ENCODE measurements at regions not wholly inside any gene's neighbourhood (a gene's known extent, or its start where the extent isn't known, plus 50 kb on each side); places are given as distances from the start of the nearest gene placed in this dataset.

DNA sequence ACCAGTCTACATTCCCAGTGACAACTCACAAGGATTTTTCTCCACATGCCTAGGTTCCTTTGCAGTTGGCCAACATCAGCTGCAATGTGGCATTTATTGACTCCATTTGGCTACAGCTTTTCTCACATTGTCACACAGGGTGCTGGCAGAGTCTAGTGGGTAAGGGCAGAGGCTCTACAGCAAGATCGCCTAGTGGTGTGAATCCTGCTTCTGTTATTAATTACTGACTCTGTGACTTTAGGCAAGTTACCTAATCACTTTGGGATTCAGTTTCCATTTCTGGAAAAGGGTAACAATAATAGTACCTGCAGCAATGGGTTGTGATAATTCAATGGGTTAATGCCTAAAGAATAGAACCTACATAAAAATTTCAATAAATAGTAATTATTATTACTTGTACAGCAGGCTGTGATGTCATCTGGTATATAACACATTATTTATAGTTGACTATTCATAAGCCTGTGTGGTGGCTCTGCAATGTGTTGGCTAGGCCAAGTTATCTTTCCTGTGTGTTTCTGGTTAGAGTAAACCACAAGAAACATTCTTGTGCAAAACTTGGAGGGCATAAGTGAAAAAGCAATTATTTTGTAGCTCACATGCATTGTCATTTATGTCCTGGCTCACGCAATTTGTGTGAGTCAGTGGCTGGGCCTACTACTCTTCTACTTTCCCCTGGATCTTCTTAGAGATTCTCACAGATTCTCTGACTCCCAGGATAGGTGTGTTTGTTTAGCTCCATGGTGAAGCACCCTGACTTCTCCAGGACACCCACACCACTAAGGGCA lies 59.5 kb downstream of the PTGS2 start:
- peak; percentile 98 for DNase-seq (ENCODE audit: low read depth, low spot score)
- H3K4me3 ChIP-seq (ENCODE audit: low read depth, low read length) = no peak overlapping the region
- ChIA-PET CTCF (interaction anchor here (1.6 to 4.8 kb wide), 2 partner anchors 10 to 15 kb away, joined by 3 to 23 read pairs; no protein-coding TSS in a partner anchor), POLR2A (no interaction called here)
- TF ChIP-seq, protein P1, sequence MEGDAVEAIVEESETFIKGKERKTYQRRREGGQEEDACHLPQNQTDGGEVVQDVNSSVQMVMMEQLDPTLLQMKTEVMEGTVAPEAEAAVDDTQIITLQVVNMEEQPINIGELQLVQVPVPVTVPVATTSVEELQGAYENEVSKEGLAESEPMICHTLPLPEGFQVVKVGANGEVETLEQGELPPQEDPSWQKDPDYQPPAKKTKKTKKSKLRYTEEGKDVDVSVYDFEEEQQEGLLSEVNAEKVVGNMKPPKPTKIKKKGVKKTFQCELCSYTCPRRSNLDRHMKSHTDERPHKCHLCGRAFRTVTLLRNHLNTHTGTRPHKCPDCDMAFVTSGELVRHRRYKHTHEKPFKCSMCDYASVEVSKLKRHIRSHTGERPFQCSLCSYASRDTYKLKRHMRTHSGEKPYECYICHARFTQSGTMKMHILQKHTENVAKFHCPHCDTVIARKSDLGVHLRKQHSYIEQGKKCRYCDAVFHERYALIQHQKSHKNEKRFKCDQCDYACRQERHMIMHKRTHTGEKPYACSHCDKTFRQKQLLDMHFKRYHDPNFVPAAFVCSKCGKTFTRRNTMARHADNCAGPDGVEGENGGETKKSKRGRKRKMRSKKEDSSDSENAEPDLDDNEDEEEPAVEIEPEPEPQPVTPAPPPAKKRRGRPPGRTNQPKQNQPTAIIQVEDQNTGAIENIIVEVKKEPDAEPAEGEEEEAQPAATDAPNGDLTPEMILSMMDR (IDR thresholded peaks at IDR 0.05; ENCODE audit: insufficient read depth, low read length, missing control alignments) = no peak

DNA sequence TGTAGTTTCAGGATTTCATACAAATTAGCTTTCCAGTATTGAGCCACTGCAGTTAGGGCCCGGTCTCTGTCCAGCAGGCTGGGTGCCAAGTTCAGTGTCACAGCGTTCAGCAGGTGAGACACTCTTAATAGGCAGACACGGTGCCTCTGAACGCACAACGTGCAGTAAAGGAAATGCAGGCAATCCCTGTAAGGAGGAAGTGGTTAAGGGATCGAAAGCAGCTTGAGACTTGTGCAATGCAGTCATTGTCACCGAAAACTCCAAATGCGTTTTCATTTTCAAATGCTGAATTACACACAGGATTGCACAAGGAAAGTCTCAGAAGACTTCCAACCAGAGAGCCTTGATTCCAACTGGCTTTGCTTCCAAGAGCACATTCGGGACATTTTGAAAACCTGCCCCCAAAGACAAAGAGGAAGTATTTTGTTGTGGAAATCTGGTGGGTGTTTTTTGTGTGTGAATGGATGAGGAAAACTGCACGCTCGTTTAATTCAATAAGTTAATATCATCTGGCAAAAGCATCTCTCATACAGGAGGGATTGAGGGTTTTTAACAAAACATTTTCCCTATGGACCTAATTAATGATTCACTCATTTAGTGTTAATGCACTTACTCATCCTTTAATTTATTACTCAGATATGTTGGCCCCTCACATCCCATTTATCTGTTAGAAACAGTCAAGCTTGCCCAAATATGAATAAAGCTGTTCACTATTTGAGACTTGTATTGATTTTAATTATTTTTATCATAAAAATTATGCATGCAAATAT lies 61.6 kb downstream of the PTGS2 start:
- TF ChIP-seq, protein P1 (IDR thresholded peaks at IDR 0.05; ENCODE audit: insufficient read depth, low read length, missing control alignments) = no peak
- no peak for DNase-seq (ENCODE audit: low read depth, low spot score)
- ChIA-PET CTCF (interaction anchor here (1.0 to 4.8 kb wide), 2 partner anchors 13 to 62 kb away, joined by 3 to 23 read pairs; partner anchors contain the start of gene PTGS2), POLR2A (interaction anchor here (0.9 kb wide), 1 partner anchor 62 kb away, joined by 4 read pairs; the partner anchor contains the start of gene PTGS2)
- H3K4me3 ChIP-seq (ENCODE audit: low read depth, low read length) = peak overlapping the region; percentile 45

DNA sequence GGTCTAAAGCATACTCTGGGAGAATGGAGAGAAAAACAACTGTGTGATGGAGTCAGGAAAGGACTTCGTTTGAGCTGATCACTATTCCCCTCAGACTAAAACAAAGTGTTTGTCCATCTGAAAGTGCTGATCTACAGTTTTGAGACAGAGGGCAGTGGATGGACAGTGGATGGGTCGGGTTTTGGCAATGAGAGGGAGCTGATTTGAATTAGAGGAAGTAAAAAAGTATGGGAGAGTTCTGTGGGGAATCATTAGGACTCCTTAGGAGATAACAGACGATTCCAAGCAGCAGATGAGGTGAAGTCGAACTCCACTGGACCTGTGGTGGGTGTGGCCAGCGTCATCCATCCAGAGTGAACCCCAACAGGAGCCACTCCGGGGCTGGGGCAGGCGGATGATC lies 62.3 kb downstream of the PTGS2 start:
- TF ChIP-seq, protein P1 (IDR thresholded peaks at IDR 0.05; ENCODE audit: insufficient read depth, low read length, missing control alignments) = no peak
- H3K4me3 ChIP-seq (ENCODE audit: low read depth, low read length) = no peak overlapping the region
- no peak for DNase-seq (ENCODE audit: low read depth, low spot score)
- POLR2A ChIA-PET = no interaction called here
- CTCF ChIA-PET = interaction anchor here (1.0 to 4.8 kb wide), 2 partner anchors 12 to 63 kb away, joined by 3 to 23 read pairs; partner anchors contain the start of gene PTGS2

DNA sequence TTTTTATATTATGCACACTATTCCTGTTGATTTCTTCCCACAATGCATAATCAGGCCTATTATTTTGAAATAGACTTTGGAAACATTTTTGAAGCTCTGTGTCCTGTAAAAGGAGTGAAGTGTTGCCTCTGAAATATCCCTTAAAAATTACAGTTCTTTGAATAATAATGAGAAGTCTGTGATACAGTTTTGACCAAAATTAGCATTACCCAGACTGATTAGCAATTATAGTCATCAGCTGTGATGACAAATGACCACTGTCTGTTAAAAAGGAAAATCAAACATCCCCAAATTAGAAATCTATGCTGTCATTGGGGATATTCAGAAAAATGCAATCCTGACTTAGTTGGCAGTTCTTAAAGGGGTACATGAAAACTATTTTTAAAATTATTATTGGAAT lies 63.7 kb downstream of the PTGS2 start:
- ChIA-PET CTCF (no interaction called here), POLR2A (no interaction called here)
- TF ChIP-seq, protein P1 (IDR thresholded peaks at IDR 0.05; ENCODE audit: insufficient read depth, low read length, missing control alignments) = no peak
- DNase-seq (ENCODE audit: low read depth, low spot score) = no peak
- no peak overlapping the region for H3K4me3 ChIP-seq (ENCODE audit: low read depth, low read length)

DNA sequence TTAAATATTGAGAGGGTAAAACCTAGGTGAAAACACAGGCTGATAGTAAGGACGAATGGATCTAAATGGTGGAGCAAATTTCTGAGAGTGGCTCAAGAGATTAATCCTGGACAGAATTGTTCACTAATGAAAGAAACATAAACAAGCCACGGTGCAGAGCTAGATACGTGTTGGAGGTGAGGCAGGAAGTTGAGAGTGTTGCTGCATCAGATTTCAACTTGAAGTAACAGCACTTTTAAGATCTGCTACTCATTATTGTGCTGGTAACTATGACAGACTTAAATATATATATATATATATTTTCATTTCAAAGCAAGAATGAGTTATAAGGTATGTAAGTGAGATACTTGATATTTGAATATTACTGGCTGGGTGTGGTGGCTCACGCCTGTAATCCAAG lies 64.9 kb downstream of the PTGS2 start:
- DNase-seq (ENCODE audit: low read depth, low spot score) = no peak
- no peak overlapping the region for H3K4me3 ChIP-seq (ENCODE audit: low read depth, low read length)
- TF ChIP-seq, protein P1 (IDR thresholded peaks at IDR 0.05; ENCODE audit: insufficient read depth, low read length, missing control alignments) = no peak
- ChIA-PET CTCF (interaction anchor here (1.4 kb wide), 1 partner anchor 67 kb away, joined by 4 read pairs; no protein-coding TSS in a partner anchor), POLR2A (no interaction called here)

DNA sequence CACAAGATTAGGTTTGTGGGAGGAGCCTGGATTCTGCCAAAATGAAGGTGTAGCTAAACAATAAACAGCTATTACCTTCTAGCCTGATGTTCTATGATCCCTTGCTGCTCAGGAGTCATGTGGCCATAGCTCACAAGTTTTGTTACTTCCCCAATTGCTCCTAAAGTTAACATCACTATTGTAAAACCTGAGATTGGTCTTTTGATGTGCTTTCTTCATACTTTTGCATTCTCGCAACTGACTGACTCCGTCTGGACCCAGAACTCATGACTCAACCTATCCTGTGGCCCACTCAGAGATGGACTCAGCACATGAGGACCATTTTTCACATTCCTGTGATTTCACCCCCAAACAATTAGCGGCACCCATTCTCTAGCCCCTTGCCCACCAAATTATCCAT lies 69.1 kb downstream of the PTGS2 start:
- ChIA-PET CTCF (interaction anchor here (0.8 to 1.3 kb wide), 3 partner anchors 72 to 377 kb away, joined by 3 read pairs; no protein-coding TSS in a partner anchor), POLR2A (no interaction called here)
- TF ChIP-seq, protein P1 (IDR thresholded peaks at IDR 0.05; ENCODE audit: insufficient read depth, low read length, missing control alignments) = no peak
- DNase-seq (ENCODE audit: low read depth, low spot score) = no peak
- H3K4me3 ChIP-seq (ENCODE audit: low read depth, low read length) = no peak overlapping the region
